DND-41 (cell line): ENCODE measurements at regions not wholly inside any gene's neighbourhood (a gene's known extent, or its start where the extent isn't known, plus 50 kb on each side); places are given as distances from the start of the nearest gene placed in this dataset.

Experiments
- CTCF ChIP-seq: IDR thresholded peaks from 2 replicates; pipeline ENCODE4 v1.5.1; 2012; ENCODE audit warnings: borderline replicate concordance, low read length, moderate library complexity, mild to moderate bottlenecking; ENCODE audit not compliant: poor library complexity, severe bottlenecking; ENCODE audit errors: extremely low read depth
- EZH2 ChIP-seq: IDR thresholded peaks from 3 replicates; pipeline ENCODE4 v1.6.1; 2012; ENCODE audit warnings: borderline replicate concordance, low read depth, mild to moderate bottlenecking, moderate library complexity, low read length, inconsistent platforms; ENCODE audit not compliant: severe bottlenecking

GRCh38 chr13:69226427-69226826 is 881.2 kb upstream of the ATXN8OS start:
- TF ChIP-seq CTCF, result no peak
- no peak for TF ChIP-seq EZH2
